GM21786 (cell line): ENCODE measurements at regions not wholly inside any gene's neighbourhood (a gene's known extent, or its start where the extent isn't known, plus 50 kb on each side); places are given as distances from the start of the nearest gene placed in this dataset.

Source experiments
- ATAC-seq: cut with Tn5 transposase; IDR thresholded peaks from one replicate; pipeline ENCODE4 v1.9.1; 2021; ENCODE audit not compliant: unreplicated experiment

DNA sequence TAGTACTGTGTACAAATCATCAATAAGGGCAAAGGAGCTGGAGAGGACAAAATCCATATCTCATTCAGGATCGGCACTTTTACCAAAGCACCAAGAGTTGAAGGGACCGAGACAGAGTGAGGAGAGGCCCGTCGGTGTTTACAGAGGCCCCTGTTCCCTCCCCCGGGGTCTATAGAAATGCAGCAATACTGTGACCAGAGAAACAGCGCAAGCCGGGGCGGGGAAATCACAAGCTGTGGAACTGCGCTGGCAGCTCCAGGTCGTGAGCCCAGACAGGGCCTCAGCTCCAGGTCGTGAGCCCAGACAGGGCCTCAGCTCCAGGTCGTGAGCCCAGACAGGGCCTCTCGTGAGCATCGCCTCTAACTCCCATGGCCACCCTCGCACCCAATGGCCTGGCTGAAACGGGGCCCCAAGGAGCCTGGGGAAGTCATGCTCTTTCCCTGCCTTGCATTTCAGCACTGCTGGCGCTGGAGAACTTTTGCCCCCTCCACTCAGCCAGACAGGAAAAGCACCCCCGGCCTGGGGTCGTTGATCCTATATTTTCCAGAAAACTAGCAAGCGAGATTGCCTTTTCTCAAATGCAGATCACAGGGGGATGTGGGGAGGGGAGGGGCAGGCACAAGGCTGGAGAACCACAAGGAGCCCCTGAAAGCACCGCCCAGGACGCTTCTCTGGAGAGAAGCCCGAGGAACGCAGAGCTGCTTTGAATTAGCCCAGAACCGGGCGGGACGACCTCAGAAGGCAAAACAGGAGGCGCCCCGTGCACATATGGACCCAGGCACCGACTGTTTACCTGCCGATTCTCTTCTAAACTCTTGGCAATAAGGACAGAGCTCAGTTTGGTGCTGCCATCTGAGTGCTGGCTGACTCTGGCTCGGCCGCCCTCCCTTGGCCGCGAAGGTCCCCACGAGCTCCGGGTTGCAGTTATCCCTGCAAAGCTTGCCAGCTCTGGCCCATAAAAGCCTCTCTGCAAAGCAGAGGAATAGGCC, 223.7 kb downstream of the ACKR3 start:
- ATAC-seq, result no peak

DNA sequence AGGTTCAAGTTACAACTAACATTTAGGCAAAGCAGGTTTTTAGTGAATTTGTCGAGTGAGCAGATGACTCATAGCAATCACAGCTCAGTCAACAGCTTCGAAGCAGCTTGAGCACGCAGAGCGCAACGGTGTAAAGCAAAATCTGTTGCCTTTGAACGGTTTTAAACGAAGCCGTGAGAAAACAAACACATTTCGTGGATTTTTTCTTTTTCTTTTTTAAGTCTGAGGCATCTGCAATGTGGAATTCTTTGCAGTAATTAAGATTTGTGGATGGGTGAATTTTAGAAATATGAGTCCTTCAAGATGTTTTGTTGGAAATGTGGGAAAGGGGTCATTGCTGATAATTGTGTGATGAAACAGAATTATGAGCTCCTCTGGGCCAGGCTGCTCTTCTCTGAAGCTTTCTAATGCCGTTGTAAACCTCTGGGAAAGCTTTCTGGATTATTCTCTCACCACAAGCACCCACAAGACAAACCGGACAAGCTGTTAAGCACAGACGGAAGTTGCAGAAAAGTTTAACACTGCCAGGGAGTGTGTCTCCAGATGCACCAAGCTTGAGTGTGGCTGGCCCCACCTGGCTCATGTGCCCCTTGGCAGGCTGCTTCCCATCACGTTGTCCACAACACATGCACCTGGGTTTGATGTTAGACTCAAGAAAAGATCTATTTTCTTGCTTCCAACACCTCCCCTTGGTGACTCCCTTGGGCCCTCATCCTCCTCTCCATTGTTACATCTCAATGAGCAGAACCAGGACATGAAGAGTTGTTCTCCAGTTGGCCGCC, 224.7 kb downstream of the ACKR3 start:
- no peak for ATAC-seq

DNA sequence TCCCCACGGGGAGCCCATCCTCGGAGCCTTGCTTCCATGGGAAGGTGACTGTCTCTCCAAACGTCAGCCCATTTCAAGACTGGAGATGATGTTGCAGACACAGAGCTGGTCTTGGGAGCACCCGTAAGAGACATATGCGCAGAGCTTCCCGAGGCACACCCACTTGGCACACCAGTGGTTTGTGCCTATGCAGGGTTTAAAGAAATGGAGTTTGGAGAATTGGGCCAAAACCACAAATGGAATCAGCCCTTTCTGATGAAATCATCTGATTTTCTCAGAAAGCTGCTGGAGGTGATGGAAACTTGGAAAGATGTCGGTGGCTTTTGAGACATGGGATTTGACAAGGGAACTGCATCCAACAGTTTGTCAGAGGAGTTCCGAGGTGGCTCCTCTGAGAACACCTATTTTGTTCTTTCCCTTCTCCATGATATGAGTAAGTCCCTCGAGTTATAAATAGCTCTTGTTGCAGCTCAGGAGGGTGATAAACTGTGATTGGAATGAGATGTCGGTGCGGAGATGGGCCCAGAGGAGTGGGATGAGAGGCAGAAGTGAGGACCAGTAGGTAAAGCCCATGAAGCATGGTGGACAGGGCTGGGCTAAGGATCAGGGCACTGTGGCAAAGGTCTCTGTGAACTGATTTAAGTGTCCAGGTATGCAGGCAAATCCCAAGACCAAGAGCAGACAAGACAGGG, 225.7 kb downstream of the ACKR3 start:
- no peak for ATAC-seq

DNA sequence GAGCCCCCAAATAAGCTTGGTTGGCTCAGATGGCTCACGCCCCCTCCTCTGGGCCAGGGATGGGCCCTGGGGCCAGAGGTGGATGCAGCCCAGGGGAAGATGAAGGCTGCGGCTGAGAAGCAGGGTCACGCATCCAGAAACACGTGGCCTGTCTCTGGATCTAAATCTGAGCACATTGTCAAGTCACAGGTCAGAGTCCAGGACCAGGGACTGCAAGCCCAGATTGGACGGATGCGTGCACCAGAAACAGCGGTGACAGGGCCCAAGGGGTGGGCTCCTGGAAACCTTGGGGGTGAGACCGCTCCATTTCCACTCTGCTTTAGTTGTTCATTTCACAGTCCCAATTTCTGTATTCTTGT, 226.2 kb downstream of the ACKR3 start:
- no peak for ATAC-seq

DNA sequence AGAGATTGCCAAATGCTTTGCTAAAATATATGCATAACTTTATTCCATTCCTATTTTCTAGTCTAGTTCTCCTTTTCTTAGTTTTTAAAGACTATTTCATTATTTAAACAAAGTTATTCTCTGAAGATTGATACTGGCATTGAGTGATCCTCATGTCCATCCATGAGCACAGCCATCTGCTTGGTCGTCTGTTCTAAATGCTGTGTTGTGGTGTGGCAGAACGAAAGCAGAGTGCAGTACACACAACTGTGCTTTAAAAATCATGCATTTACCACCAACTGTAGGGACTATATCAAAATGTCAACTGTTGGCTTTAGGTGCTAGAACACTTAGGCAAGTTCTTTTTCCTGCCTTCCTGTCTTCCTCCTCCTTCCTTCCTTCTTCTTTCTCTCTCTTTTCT, 226.6 kb downstream of the ACKR3 start:
- no peak for ATAC-seq

DNA sequence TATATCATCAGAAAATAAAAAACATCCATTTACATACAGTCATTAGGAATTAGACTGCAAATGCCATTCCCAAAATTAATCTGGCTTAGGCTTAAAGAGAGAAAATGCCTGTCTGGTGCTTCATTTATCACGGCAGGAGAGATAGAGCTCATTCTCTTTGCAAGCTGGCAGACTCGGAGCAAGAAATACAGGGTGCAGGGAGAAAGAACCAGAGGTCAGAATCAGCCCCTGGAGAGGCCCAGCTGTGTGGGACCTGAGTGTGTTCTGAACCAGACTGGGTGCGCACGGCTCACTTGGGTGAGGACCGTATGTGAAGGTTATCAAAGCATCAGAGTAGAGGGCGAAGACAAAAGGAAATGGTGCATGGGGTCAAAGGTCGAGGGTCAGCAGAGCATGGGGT, 227.8 kb downstream of the ACKR3 start:
- no peak for ATAC-seq

DNA sequence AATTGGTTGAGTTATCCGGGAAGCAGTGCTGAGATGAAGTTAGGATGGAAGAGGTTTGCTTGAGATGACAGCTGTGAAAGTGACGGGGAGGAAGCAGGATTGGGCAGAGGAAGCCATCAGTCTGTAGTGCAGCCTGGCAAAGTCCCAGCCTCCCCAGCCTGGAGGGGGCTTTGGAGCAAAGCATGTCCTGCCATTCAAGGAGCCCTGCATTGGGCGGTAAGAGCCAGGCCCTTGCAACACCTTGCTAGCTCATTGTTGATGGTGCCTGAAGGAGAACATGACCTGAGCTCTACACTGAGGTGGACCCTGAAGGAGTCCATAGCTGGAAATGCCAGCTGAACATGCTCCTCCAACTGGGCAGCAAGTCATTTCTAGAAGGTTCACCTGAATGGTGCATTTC, 228.9 kb downstream of the ACKR3 start:
- no peak for ATAC-seq

DNA sequence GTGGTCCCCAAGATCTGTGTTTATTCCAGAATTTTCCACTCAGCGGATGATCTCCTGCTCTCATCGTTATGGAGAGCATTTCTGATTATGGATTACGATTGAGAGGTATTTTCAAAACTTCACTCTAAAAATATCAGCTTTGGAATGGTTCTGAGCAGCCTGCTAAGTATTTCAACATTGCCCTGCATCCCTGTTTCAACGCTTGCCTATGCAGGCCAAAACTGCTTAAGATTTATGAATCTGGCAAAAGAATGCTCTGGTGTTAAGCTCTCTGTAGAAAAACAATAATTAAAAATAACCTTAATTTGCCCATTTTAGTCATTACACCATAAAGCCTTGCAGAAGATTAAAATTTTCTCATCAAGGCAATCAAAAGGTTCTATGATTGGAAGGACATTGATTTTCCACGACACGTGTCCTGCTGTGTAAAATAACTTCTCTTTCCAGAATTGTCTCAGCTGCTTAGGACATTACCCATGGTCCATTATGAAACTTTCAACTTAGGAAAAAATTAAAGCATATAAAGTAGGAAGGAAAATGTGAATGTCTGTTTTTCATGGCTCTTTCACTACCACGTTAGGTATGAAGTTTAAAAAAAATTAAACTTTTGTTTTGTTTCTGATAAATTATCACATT, 229.9 kb downstream of the ACKR3 start:
- ATAC-seq, result no peak

DNA sequence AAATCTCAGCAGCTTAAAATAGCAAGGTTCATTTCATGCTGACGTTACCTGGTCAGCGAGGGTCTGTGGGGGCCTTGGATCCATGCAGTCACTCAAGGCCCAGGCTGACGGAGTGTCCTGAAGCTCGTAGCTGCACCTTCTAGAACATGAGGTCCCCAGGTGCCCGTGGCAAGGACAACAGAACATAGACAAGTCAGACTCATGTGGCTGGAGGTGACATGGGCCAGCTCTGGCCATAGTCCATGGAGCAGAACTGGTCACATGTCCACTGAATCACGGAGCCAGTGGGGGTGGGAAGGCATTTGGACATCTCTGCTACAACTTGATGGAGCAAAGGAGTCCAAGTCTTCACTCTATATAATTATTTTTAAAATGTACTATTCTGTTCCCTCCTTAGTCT, 233.2 kb downstream of the ACKR3 start:
- no peak for ATAC-seq

DNA sequence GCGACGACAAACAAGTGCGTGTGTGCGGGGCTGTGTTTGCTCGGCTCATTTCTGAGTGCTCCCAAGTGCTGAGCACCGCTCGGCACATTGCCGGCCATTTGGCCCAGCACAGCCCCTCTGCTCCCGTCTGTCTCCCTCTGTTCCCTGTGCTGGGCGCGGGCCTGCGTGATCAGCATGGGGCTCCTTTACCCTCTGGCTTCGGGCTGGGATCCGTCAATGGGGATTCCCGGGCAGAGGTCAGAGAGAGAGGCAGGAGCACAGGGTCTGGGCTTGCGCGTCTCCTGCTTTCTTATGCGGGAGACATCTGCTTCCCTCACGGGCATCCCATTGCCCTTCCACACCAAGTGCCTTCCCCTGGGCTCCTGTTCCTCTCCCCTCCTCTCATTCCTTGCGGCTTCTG, 234.0 kb downstream of the ACKR3 start:
- ATAC-seq, result no peak

DNA sequence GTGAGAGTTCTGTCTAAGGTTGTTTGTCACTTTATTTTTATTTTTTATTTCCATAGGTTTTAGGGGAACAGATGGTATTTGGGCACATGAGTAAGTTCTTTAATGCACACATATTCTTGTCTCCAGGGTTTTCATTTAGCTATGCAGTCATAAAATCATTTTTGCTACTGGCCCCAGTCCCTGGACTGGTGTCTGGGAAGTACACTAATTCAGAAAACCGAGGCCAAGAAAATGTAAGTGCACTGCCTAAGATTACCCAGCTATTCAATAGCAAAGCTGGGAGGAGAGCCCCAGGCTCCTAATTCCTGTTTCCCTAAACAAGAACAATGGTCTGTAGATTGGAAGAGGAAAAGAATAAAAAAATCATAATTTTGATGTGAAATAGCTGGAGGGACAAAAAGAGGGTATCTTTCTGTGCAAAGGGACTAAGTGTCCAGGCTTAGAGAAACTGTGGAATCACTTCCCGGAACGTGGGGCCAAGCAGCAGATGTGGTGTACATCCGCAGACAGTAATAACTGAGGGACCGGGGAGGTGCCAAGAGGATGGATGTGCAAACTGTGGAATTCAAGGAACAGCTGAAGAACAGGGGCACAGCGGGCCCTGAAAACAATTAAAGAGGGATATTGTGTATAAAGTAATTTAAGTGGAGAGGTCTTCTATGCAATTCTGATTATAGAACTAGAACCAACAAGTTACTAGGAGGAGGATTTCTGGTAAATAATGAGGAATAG, 236.3 kb downstream of the ACKR3 start:
- ATAC-seq, result no peak

DNA sequence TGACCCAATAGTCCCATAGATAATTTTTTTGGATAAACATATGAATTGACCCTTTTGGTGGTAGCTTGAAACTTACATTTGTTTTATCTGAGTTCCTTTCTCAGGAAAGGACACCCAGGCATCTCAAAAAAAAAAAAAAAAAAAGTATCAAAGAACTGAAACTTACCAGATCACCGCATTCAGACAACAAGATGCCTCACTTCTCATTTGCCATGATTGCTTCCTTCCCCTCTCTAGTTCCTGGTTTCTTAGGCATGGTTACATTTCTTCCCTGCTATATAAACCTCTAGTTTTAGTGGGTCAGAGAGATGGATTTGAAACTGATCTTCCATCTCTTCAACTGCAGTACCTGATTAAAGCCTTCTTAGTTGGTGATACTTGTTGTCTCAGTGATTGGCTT, 240.1 kb downstream of the ACKR3 start:
- ATAC-seq, result no peak

DNA sequence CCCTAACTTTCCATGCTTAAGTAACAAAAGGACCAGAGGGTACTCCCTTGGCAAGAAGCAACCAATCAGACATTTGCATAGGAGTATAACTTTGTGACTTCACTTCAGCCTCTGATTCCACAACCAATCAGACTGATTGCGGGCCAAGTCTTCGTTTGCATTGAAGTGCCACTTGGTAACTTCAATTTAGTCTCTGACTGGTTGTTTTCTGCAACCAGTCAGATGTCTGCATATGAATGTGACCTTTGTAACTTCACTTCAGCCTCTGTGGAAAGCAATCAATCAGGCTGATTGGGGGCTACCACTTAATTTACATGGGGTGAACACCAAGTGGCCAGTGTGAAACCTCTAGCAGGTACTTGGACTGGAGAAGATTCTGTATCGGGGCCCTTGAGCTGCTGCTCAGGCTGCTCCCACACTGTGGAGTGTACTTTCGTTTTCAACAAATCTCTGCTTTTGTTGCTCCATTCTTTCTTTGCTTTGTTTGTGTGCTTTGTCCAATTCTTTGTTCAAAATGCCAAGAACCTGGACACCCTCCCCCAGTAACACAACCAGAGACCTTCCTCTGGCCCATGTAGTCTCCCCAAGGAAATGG, 241.5 kb downstream of the ACKR3 start:
- ATAC-seq, result no peak

DNA sequence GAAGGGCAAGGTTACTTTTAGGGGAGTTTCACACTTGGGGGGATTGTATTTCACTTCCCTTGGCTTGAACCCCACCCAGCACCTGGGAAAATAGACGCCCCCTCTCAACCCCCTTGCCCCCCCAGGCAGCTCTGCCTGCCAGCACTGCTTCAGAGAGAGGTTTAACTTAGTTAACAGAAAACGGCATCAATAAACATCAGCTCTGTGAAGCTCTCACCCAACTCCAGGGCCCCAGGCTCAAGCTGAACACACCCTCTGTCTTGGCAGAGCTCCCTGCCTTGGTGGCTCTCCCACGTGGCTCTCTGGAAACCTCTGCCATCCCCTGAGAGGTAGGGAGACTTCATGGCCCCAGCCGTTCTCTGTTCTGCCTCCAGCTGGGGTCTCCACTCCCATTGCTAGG, 244.1 kb downstream of the ACKR3 start:
- no peak for ATAC-seq

DNA sequence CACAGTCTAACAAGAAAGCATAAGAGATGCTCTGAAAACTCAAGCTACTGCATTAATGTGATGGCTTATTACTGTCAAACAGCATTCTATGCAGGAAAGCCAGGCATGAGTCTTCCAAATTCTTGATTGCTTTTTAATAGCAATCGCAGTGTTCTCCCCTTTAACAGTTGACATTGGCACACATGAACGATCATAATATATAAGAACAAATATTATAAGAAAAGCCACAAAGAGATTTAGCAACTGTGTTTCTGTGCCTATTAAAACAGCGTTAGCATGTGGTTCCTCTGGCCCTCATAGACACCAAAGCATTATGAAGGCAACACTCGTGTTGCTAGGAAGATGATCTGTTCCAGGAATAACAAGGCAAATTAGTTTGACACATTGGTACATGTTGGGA, 245.0 kb downstream of the ACKR3 start:
- ATAC-seq, result no peak

DNA sequence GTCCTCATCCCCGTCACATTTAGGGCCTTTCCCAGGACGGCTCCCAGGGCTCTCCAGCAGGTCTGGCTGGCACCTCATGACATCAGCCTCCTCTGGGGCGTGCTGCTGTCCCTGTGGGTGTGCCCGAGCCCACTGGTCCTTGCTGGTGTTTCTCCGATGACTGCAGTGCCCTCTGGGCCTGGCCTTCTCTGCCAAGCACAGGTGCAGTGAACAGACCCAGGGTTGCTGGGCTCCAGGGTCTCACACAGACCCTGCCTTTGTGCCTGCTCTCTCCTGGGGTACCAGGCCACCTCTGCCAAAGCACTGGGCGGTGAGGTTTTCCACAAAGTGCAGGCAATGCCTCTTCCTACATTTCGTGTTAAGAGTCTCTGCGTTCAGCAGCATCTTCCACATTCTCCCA, 246.1 kb downstream of the ACKR3 start:
- no peak for ATAC-seq

DNA sequence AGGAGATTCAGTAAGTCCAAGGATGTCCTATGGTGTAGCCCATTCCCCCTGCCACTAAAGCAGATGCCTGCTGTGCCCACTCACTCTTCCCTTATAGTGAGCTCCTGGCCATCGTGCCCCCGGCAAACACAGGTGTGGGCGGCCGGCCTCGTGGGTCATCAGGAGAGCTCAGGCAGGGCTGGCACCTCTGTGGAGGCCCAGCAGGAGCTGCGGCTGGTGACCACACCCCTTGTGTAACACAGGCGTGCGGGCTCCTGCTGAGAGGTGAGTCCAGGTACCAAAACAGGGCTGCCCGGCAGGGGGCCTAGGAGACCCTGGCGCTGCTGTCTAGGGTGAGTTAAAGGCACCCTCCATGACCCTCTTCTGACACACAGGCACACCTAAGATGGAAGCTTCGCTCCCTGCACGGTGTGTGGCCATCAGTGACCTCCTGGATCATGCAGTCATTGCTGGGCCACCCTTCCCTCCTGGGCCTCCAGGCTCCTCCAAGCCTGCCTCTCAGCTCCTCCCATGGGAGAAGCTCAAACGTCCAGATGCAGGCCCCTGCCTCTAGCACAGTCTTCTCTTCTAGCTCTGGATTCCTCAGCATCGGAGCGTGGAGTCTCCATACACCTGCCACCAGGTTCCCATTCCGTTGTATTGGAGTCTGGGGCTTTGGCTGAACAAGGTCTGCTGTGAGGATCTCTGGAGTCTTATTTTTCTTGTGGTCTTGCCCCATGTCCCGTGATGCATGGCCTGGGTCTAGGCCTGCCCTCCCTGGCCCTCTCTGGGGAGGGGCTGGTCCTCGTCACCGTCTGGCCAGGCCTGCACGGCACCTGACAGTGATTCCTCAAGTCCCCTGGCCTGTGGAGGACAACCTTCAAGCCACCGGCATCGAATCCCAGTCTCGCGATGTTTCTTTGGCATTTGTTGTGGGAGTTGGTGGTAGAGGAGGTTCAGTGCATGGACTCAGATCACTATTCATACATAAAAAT, 246.9 kb downstream of the ACKR3 start:
- no peak for ATAC-seq

DNA sequence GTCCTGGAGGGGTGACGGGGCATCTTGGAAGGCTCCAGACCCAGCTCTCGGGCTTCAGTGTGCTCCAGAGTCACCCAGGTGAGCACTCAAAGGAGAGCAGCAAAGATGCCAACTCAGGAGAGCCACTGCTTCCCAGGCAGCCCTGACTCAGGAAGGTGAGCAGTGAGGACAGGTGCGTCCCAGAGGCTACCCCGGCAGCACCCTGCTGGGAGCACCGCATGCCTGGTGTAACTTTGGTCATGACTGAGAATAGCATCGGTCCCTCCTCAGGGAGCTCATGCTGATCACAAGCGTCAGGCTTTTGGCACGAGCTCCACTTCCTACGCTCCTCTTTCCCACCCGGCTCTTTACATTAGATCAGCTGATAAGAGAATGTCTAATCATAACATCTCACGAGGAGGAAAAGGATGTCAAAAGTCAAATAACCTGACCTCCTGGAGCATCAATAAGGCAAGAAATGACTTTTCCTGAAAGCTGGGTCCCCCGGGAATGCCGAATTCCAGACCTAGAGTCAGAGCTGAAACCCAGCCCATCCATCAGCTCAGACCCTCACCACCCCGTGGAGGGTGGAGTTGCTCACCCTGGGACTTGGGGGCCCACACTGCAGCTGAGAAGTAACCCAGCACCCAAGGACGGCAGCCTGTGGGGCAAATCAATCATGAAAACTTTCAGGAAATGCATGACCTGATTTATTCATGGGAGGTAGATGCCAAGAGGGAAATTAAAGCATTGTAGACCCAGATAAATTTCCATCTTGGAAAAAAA, 248.8 kb downstream of the ACKR3 start:
- ATAC-seq, result no peak
